GM18507 (cell line): ENCODE measurements at regions not wholly inside any gene's neighbourhood (a gene's known extent, or its start where the extent isn't known, plus 50 kb on each side); places are given as distances from the start of the nearest gene placed in this dataset.
"Not testable (repeated sequence)": the region's sequence is repeated elsewhere in the genome, so short reads cannot be mapped to it uniquely, and the experiment has no call there.

Experiments
- DNase-seq: peaks from one replicate; pipeline ENCODE4 v3.0.0; 2011; ENCODE audit warnings: low read depth; ENCODE audit not compliant: insufficient read length; ENCODE audit errors: extremely low spot score
- FAIRE-seq: peaks from 2 replicates; lab custom pipeline; 2011; peaks lifted over from hg19 to GRCh38; lab: Jason Lieb, UNC

DNA sequence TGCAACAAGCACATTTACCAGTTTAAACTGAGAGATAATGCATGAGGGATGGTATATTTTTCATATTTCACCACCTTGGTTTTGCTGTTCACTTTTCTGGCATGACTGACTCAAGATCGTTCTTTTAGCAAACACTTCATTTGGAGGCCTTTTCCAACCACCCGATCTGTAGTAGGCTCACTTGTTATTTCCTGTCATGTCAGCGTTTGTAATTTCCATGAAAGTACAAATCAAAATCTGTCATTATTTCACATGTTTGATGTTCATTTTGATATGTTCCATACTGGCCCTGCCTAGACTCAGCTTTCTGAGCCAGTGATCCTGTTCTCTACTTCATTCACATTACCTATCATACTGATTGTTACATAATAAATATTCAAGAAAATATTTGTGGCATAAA, 1888.3 kb upstream of the PCDH7 start:
- DNase-seq, result no peak
- no peak for FAIRE-seq

- FAIRE-seq, result no peak
- DNase-seq, result no peak
Observed at GRCh38 chr4:28832444-28832843, 1887.7 kb upstream of the PCDH7 start.

- no peak for DNase-seq
- no peak for FAIRE-seq
Observed at GRCh38 chr4:28834120-28834519, 1886.0 kb upstream of the PCDH7 start.

DNA sequence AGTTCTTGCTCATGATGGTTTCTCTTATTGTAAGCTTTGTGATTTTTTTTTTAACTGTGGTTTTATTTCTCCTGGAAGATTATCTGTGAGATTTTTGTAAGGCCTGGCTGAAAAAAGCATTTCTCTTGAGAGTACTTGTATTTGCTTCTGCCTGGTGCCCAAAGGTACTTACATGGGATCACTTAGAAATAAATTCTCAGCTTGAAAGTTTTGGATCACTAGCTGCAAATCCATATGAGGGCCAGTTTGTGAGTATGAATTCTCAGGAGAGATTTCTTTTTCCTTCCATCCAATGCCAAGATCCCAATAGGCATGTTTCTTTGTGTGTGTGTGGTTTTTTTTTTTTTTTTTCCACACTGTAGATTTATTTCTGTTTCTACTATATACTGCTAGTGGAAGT, 1884.7 kb upstream of the PCDH7 start:
- no peak for DNase-seq

GRCh38 chr4:28842271-28842670, 1877.9 kb upstream of the PCDH7 start:
- FAIRE-seq, result no peak
- no peak for DNase-seq

More for the DNA sequence above, 1884.7 kb upstream of the PCDH7 start:
- no peak for FAIRE-seq

GRCh38 chr4:28845158-28845557, 1875.0 kb upstream of the PCDH7 start:
- FAIRE-seq (no peak), DNase-seq (no peak)

GRCh38 chr4:28857028-28857427, 1863.1 kb upstream of the PCDH7 start:
- not testable (repeated sequence) for FAIRE-seq, DNase-seq

DNA sequence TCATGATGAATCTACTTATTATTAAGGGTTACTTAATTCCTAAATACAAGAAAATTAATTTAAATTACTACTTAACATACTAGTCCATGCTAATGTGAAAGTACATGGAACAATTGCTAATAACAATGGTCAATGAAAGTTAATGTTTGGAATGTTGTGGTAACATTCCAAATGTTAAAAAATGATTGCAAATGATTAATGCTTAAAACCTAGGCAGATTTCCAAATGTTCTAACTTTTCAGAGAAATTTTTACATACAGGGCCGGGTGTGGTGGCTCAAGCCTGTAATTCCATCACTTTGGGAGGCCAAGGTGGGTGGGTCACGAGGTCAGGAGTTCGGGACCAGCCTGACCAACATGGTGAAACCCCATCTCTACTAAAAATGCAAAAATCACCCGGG, 1851.3 kb upstream of the PCDH7 start:
- FAIRE-seq, result no peak

DNA sequence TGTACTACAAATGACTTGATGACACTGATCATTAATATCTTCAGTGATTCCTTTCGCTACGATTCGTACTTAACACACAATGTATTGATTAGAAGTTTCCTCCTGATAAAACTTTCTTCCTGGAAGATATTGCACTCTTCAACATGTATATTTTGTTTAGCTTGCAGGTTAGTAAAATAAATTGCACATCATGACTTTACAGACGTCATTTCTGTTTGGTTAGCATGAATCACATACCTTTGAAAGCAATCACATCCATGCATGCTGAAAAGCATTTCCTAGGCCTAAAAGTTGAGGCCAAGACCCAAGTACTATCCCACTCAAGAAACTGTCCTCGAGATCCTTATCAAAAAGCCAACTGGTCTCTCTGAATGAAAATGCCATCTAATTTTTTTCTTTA, 1841.0 kb upstream of the PCDH7 start:
- no peak for FAIRE-seq
- no peak for DNase-seq

More for the DNA sequence above, 1851.3 kb upstream of the PCDH7 start:
- no peak for DNase-seq

DNA sequence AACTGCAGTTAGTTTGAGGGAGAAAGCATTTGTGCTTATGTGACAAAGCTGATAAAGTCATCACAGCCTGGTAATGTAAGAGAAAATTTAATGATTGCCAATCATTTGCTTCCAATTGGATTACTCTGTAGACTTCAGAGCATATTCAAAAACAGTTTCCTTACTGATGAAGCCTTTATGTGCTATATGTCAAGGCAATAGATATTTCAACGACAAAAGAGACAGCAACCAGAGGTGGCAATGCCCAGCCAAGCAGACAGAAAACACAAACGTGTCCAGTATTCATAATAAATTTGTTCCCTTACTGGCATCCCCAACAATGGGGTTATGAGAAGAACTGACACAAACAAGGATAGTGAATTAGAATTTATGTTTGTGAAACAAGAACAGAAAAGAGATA, 1840.3 kb upstream of the PCDH7 start:
- DNase-seq, result no peak
- FAIRE-seq, result no peak

- DNase-seq, result no peak
- FAIRE-seq, result no peak
Observed at GRCh38 chr4:28883211-28883610, 1837.0 kb upstream of the PCDH7 start.

- no peak for FAIRE-seq
- no peak for DNase-seq
Observed at GRCh38 chr4:28886934-28887333, 1833.2 kb upstream of the PCDH7 start.

DNA sequence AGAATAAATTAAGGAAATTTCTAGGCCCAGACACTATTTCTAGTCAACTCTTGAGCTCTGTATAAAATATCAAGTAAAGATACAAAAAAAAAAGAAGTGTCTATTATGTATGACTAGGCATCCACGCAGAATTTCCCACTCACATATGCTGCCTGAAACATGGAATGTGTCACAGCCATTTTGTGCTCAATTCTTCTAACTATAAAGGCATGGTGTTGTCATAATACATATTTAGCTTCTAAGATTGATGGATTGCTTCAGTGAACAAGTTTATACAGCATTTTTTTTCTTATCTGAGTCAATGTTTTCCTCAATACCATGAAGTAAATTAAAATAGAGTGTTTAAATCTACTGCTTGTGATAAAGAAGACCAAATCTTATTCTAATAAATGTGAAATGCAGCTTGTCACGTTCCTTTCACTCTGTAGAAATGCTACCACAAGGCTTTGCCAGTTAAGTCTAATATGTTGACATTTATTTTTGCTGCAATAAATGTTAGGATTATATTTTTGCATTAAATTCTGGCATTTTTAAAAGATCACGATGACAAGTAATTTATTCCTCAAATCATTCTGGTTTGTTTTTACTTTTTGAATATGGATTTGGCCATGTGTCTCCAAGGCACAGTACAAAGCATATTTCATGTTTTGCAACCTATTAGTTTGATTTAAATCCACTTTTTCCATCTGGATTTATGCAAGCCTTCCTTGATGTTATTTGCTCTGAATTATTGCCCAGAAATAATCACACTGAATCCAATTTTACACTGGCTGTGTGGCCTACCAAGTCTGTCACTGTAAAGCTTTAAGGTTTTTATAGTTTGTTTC, 1829.0 kb upstream of the PCDH7 start:
- DNase-seq (no peak), FAIRE-seq (no peak)

DNA sequence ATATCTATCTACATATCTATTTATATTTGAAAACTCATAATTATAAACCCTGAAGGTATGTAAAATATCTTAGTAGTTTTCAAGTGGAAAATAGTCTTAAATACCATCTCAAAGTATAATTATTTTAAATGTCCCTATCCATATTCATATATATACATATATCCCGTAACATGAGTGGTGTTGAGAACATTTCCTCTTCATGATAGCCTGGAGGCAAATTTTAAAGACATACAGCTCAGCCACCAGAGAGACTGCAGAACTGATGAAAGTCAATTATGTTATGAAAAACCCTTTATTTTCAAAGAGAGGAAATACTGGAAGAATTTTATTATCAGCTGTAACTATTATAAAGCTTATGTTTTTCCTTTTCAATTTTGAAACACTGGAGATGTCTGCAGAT, 1806.7 kb upstream of the PCDH7 start:
- FAIRE-seq (no peak), DNase-seq (no peak)

- FAIRE-seq, result no peak
- DNase-seq, result no peak
Observed at GRCh38 chr4:28916585-28916984, 1803.6 kb upstream of the PCDH7 start.

DNA sequence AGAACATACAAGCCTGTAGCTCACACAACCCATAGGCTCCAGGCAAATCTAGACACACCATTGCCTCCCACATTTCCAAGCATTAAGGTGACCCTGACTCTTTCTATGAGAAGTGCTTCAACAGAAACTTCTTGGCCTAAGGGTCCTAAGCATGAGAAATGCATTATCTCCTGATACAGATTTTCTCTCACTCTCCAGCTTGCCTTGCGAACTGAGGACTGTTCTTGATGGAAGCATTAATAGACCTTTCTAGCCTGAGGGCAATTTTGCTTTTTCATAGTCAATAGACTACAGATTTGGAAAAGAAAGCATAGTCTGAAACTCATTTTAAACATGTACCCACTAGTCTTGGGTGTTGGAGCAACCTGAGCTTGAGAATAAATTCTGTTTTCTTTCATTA, 1801.3 kb upstream of the PCDH7 start:
- FAIRE-seq (no peak), DNase-seq (no peak)

GRCh38 chr4:28921886-28922285, 1798.3 kb upstream of the PCDH7 start:
- DNase-seq (no peak), FAIRE-seq (no peak)

DNA sequence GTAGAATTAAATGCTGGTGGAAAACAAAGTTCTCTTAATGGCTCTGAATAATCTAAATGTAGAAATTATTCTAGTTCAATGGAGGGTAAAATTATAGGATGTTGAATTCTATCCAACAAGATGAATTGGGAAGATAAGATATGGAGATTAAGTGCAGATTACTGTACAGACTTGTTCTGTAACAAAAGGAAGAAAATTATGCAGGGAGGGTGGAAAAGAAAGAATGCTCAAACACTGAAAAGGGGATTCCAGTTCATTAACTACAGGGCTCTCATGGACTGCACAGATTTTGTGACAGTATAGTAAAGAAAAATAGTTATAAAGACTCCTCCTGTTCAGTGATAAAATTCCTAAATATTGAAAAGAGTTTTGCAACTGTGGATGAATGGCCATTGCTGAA, 1794.0 kb upstream of the PCDH7 start:
- no peak for DNase-seq
- no peak for FAIRE-seq

DNA sequence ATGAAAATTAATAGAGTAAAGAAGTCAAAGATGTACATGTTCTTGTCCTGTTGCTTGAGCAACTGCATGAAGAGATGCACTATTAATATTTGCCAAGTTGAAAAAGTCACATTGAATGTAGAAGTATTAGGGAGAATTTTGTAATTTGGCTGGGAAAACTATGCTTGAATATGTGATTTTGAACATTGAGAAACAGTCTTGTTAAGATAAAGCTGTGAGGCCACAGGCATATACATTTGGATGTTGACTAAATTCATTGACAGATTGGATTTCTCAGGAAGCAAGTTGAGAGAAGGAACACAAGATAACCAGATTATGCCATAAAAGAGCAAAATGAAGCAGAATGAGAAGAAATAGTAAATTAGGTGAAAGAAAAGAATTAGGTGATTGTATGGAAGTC, 1777.5 kb upstream of the PCDH7 start:
- FAIRE-seq (no peak), DNase-seq (no peak)

GRCh38 chr4:28947374-28947773, 1772.8 kb upstream of the PCDH7 start:
- no peak for FAIRE-seq
- no peak for DNase-seq

DNA sequence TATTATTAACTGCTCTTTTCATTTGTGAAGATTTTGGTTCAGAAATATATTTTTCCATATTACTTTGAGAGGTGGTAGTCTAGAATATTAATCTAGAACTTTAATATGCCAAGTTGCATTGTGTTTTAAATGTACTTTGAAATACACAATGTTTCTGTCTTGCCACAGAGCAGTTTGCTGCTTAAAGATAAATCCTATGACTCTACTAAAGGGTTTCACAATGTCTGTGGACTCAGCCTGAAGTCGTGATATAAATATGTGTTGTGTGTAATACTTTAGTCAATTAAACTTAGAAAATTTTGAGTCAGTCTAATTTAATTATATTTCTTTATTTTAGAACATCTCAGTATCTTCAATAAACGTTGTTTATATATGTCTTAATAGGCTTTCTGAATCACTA, 1771.7 kb upstream of the PCDH7 start:
- DNase-seq (no peak), FAIRE-seq (no peak)

DNA sequence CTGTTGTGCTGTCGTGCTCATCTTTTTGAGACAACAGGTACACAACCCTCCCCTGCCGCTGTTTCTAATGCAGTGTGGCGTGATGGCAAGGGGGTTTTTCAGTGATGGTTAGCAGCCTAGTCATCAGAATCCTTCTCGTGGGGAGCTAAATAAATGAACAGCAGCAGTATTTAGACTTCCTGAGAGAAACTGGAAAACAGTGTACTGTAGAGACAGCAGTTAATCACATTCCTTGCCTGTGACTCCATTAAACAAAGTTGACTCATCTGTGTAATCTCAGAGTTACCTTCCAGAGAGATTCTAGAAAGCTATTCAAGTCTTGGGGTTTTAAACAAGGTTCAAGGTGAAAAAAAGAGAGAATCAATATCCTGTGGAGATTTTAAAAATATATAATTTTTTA, 1753.2 kb upstream of the PCDH7 start:
- no peak for FAIRE-seq
- no peak for DNase-seq
